Hepatocyte (in vitro differentiated cells): ENCODE measurements at regions not wholly inside any gene's neighbourhood (a gene's known extent, or its start where the extent isn't known, plus 50 kb on each side); places are given as distances from the start of the nearest gene placed in this dataset.

ENCODE experiments used
- DNase-seq: peaks from one replicate; pipeline ENCODE4 v3.0.0-alpha.2; 2016; ENCODE audit warnings: low spot score
- H2AFZ ChIP-seq: fragments of 200-600 bp; sonication (generic); 2 replicates; pipeline ENCODE4 v1.6.0; 2016; ENCODE audit warnings: antibody characterized with exemption, mild to moderate bottlenecking
- H3K27ac ChIP-seq: fragments of 200-600 bp; sonication (generic); 2 replicates; pipeline ENCODE4 v1.5.1; 2016; ENCODE audit warnings: mild to moderate bottlenecking
- H3K27me3 ChIP-seq: fragments of 200-600 bp; sonication (generic); 2 replicates; pipeline ENCODE4 v1.6.1; 2016
- H3K36me3 ChIP-seq: fragments of 200-600 bp; sonication (generic); replicated peaks from 2 replicates; pipeline ENCODE4 v1.5.1; 2016; ENCODE audit warnings: low read depth; ENCODE audit not compliant: insufficient read depth
- H3K4me1 ChIP-seq: fragments of 200-600 bp; sonication (generic); 2 replicates; pipeline ENCODE4 v1.5.1; 2016; ENCODE audit warnings: mild to moderate bottlenecking, moderate library complexity; ENCODE audit not compliant: insufficient read depth
- H3K4me2 ChIP-seq: fragments of 200-600 bp; sonication (generic); 2 replicates; pipeline ENCODE4 v1.6.0; 2016
- H3K4me3 ChIP-seq: fragments of 200-600 bp; sonication (generic); 2 replicates; pipeline ENCODE4 v1.5.1; 2016; ENCODE audit warnings: mild to moderate bottlenecking
- H3K79me2 ChIP-seq: fragments of 200-600 bp; sonication (generic); 2 replicates; pipeline ENCODE4 v1.6.0; 2017; ENCODE audit warnings: mild to moderate bottlenecking
- H3K9me2 ChIP-seq: fragments of 200-600 bp; sonication (generic); replicated peaks from 2 replicates; pipeline ENCODE4 v1.6.0; 2017; ENCODE audit warnings: mild to moderate bottlenecking; ENCODE audit not compliant: insufficient read depth
- H3K9me3 ChIP-seq: fragments of 200-600 bp; sonication (generic); 2 replicates; pipeline ENCODE4 v1.5.1; 2016; ENCODE audit warnings: low read depth, mild to moderate bottlenecking
- H4K20me1 ChIP-seq: fragments of 200-600 bp; sonication (generic); 2 replicates; pipeline ENCODE4 v1.6.0; 2016; ENCODE audit warnings: mild to moderate bottlenecking; ENCODE audit not compliant: insufficient read depth, poor library complexity, severe bottlenecking
- CTCF ChIP-seq: fragments of 200-600 bp; sonication (generic); IDR thresholded peaks from 2 replicates; pipeline ENCODE4 v1.5.1; 2016; ENCODE audit warnings: antibody characterized with exemption, mild to moderate bottlenecking; ENCODE audit not compliant: poor library complexity
- EZH2 ChIP-seq: fragments of 200-600 bp; sonication (generic); IDR thresholded peaks from 2 replicates; pipeline ENCODE4 v1.6.1; 2016; ENCODE audit warnings: antibody characterized with exemption, mild to moderate bottlenecking, borderline replicate concordance
- EZH2phosphoT487 ChIP-seq: fragments of 200-600 bp; sonication (generic); IDR thresholded peaks from one replicate; pipeline ENCODE4 v1.6.1; 2018; ENCODE audit warnings: antibody characterized with exemption, mild to moderate bottlenecking, low read depth, moderate library complexity; ENCODE audit not compliant: unreplicated experiment, severe bottlenecking
- WGBS: methylation state at CpG from one replicate; pipeline ENCODE4 v1.1.6; 2016; ENCODE audit warnings: low lambda C conversion rate; ENCODE audit errors: missing lambda C conversion rate; 5-methylcytosine and 5-hydroxymethylcytosine counted together

GRCh38 chr12:86826051-86826450 is 569.9 kb upstream of the MGAT4C start:
- Histone ChIP-seq H3K79me2 (no peaks in the 10 kb centered on the region), H3K9me2 (no peaks in the 10 kb centered on the region), H3K27ac (no peak overlapping the region), H3K4me3 (no peak overlapping the region), H3K27me3 (no peaks in the 10 kb centered on the region), H3K36me3 (no peaks in the 10 kb centered on the region), H4K20me1 (no peaks in the 10 kb centered on the region), H3K9me3 (no peaks in the 10 kb centered on the region), H3K4me2 (no peak overlapping the region), H2AFZ (no peak overlapping the region), H3K4me1 (no peaks in the 10 kb centered on the region)
- DNase-seq: no peak
- no peak for TF ChIP-seq EZH2phosphoT487
- no peak for TF ChIP-seq CTCF
- no peak for TF ChIP-seq EZH2
- WGBS: 60% methylated on average over 2 of the region's 2 CpGs

- Histone ChIP-seq H3K79me2 (no peaks in the 10 kb centered on the region), H3K4me3 (no peak overlapping the region)
- 91% methylated on average over 1 of the region's 1 CpG for WGBS
These were observed 545.2 kb upstream of the MGAT4C start for GRCh38 chr12:86801439-86801838.

GRCh38 chr12:86799616-86800015 is 543.4 kb upstream of the MGAT4C start:
- Histone ChIP-seq H3K36me3 (no peaks in the 10 kb centered on the region), H3K27ac (no peak overlapping the region), H3K4me1 (no peaks in the 10 kb centered on the region), H3K27me3 (no peaks in the 10 kb centered on the region), H3K4me2 (no peak overlapping the region), H3K9me3 (no peaks in the 10 kb centered on the region), H3K9me2 (no peaks in the 10 kb centered on the region), H3K79me2 (no peaks in the 10 kb centered on the region), H4K20me1 (no peaks in the 10 kb centered on the region), H2AFZ (no peak overlapping the region), H3K4me3 (no peak overlapping the region)
- no peak for TF ChIP-seq EZH2phosphoT487
- no peak for TF ChIP-seq EZH2
- TF ChIP-seq CTCF: no peak
- DNase-seq: no peak
- WGBS: 79% methylated on average over 2 of the region's 2 CpGs

More at GRCh38 chr12:86801439-86801838, 545.2 kb upstream of the MGAT4C start:
- Histone ChIP-seq H3K36me3 (no peaks in the 10 kb centered on the region), H3K27me3 (no peaks in the 10 kb centered on the region), H2AFZ (no peak overlapping the region), H4K20me1 (no peaks in the 10 kb centered on the region), H3K4me1 (no peaks in the 10 kb centered on the region), H3K27ac (no peak overlapping the region), H3K9me3 (no peaks in the 10 kb centered on the region), H3K4me2 (no peak overlapping the region), H3K9me2 (no peaks in the 10 kb centered on the region)
- DNase-seq: no peak
- TF ChIP-seq EZH2: no peak
- no peak for TF ChIP-seq CTCF
- TF ChIP-seq EZH2phosphoT487: no peak

- no peaks in the 10 kb centered on the region for H3K4me1 ChIP-seq
- no peak for DNase-seq
- H3K4me3 ChIP-seq: no peak overlapping the region
- H3K27ac ChIP-seq: no peak overlapping the region
- WGBS: 96% methylated on average over 1 of the region's 1 CpG
- no peak overlapping the region for H2AFZ ChIP-seq
- no peaks in the 10 kb centered on the region for H3K27me3 ChIP-seq
- no peaks in the 10 kb centered on the region for H3K79me2 ChIP-seq
- H3K4me2 ChIP-seq: no peak overlapping the region
- H3K9me3 ChIP-seq: no peaks in the 10 kb centered on the region
- no peak for TF ChIP-seq EZH2
- TF ChIP-seq EZH2phosphoT487: no peak
- no peak for TF ChIP-seq CTCF
- no peaks in the 10 kb centered on the region for H3K9me2 ChIP-seq
- no peaks in the 10 kb centered on the region for H3K36me3 ChIP-seq
- no peaks in the 10 kb centered on the region for H4K20me1 ChIP-seq
These were observed 540.4 kb upstream of the MGAT4C start for GRCh38 chr12:86796550-86796949.
